ENCODE measurements at regions not wholly inside any gene's neighbourhood (a gene's known extent, or its start where the extent isn't known, plus 50 kb on each side); places are given as distances from the start of the nearest gene placed in this dataset.

DNA sequence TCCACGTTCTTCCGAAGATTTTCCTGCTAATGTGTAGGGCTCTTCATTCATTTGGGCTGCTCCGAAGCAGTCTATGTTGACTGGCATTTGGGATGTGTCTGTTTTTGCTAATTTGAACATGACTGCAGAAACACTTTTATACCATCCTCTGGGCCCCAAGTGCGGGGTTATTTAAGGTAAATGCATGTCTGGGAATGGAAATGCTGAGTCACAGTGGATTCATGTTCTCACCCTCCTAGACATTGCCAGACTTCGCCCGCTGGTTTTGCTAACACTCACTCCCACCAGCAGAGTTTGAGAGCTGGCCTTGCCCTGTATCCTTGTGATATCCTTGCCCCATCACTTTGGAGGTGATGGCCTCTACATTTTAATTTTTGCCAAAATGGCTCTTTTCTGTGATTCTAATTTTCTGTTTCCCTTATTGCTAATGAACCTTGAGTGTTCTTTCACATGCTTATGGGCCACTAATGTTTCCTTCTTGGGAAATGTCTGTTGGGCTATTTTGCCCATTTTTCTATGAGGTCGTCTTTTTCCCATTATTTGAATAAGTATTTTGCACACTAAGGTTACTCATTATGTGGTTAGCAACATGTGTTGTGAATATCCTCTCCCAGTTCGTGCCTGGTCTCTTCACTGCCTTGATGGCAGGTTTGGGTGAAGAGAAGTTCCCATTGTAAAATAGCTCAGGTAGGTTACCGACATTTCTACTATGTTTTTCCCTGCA is 204.1 kb downstream of the GLI2 start:
- no peak for DNase-seq

DNA sequence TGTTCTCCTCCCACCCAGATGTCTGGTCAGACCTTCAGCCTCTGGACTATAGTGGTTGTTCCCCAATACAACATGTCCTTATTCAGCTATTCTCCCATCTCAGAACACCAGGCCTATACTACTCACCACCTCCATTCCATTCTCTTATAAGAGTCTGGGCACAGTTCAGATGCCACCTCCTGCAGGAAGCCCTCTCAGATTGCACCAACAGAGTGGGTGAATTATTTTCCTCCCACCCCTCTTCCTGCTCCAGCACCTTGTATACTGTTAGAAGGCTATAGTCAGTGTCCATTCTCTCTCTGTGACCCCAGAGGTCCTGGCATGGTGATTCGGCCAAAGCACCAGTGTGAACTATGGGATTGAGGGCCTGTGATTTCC is 204.6 kb downstream of the GLI2 start:
- DNase-seq = no peak

DNA sequence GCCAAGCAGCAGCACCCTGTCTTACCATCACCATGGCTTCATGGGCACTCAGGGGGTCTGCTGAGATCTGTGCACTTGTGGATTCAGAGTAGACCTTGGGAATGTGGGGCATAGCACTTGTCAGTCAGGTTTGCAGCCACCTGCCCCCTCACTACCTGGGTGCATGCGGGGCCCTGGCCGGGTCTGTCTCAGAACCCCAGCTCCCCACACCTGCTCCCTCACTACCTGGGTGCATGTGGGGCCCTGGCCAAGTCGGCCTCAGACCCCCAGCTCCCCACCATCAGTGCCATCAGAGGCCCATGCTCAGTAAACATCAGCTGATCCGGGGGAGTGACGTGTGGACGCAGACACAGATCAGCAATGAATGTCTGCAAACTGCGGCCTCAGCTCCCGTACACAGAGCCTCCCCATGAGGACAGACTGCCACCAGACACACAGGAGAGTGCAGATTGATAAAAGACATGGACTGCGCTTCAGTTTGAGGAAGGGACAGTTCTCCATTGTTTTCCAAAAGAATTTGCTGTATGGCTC is 205.1 kb downstream of the GLI2 start:
- no peak for DNase-seq

DNA sequence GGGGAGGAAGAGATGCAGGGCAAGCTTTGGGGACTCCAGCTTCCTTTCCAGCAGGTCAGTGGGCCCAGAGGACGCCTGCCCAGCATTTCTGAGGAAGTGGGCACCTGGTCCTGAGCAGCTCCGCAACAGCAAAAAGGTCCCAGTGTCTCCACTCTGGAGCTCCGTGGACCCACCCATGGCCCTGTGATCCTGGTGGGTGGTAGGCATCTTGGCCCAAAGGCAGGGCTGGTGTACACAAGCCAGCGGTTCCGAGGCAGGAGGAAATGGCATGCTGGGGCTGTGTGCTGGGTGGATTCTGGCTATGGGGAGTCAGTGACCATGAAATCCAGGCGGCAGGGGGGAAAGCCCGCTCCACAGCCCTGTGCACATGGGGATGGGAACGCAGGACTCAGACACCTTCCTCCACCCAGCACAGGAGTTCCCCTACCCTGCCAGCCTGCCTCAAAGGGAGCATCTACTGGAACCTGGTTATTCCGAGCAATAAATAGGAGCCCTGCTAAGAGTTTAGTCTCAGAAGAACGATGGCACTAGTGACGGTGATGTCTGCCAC is 206.0 kb downstream of the GLI2 start:
- DNase-seq = no peak

DNA sequence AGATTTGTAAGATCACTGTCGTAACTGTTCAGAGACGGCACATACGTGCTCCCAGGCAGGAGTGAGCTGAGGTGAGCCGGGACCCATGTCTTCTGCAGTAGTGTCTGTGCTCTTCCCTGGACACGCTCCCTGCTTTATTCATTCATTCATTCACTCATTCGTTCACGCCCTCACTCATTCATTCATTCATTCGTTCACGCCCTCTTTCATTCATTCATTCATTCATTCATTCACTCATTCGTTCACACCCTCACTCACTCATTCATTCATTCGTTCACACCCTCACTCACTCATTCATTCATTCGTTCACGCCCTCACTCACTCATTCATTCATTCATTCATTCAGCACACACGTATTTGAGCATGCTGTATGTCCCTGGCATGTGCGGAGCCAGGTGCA is 207.0 kb downstream of the GLI2 start:
- no peak for DNase-seq

DNA sequence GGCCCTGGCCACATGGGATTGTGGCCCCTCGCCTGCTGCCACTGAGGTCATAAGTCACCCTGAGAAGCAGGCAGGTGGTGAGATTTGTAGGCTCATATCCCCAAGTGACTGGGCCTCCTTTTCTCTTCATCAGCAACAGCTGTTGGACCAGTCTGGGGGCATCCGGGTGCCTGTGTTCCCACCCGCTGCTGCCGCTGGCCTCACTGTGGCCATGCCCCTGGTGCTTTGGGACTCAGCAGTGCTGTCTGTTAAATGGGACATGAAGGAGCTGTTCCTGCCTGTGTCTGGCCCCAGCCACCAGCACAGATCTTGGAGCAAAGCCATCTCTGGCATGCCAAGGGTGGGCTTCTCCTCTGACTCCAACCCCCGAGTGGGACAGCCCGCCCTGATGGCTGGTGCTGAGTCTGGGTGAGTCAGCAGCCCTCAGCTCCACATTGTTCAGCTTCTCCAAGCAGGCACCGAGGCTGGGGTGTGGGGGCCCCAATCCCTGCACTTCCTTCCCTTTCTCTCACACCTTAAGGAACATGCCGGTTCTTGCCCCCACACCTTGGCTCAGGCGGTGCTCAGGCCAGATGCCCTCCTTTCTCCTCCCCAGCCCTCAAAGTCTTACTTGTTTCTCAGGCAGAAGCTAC is 207.9 kb downstream of the GLI2 start:
- no peak for DNase-seq

DNA sequence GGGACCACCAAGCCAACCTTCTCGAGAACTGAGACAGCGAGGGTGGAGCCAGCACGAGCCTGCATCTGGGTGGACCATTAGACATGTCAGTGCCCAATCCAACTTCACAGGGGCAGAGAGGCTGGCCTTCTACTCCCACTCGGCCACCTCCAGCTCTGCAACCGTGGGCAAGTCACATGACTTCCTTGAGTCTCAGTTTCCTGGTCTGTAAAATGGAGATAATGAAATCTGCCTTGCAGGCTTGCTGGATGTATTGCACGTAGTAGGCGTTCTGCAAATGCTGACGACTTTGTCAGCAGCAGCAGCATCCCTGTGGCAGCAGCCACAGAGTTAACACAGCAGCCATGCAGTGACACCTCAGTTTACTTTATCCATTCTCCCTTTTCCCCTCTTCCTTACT is 208.9 kb downstream of the GLI2 start:
- DNase-seq = no peak

DNA sequence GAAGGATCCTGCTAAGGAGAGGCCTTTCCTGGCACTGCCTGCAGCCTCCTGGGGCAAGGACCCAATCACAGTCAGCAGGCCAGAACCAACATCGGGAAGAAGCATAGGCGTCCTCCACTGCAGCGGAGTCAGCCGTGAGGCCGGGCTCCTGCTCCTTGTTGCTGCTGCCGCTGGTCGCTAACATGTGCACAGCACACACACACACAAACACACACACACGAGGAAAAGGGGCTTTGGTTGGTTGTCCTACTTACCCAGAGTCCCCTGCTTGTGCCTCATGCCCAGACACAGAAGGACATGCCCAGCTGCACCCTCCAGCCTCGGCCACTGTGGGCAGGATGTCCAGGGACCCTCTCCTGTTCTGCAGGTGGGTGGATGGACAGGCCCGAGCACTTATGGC is 209.4 kb downstream of the GLI2 start:
- DNase-seq = no peak

DNA sequence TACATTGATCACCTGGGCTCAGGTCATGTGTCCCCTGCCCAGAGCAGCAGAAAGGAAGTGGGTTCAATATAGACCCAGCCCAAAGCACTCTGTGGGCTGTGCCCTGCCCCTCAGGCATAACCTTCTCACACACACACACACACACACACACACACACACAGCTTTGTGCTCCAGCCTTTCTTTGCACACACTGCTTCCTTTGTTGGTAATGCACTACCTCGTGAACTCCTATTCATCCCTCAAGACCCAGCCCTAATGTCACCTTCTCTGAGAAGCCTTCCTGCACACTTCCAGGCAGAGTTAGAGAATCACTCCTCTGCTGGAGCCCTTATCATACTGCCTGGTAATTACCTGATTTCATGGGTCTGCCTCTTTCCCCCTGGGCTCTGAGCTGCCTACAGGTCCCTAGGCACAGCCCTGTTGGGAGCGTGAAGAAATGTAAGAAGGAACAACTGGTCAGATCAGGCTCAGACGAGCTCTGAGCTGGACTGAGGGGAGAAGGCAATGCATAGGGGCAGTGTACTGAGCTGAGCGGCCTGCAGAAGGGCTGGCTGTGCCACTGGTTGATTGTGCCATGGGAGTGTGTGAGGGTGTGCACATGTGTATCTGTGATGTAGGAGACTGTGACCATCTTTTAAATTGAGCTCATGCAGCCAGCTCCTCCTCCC is 210.3 kb downstream of the GLI2 start:
- DNase-seq = no peak

DNA sequence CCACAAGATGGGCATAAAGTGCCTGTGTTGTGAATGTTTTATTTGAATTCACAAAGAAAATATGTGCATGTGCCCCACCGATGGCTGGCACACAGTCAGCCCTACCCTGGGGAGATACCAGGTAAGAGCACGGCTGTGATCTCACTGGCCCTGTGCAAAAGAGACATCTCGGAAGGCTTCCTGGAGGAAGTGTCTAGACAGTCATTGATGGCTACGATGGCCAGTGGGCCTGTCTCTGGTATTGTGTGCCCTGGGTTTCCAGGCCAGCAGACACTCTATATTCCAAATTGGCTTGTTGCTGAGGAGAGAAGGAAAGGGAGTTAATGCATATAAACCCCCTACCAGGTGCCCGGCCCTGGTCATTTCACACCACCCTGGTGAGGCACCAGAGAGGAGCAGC is 211.7 kb downstream of the GLI2 start:
- DNase-seq = no peak

DNA sequence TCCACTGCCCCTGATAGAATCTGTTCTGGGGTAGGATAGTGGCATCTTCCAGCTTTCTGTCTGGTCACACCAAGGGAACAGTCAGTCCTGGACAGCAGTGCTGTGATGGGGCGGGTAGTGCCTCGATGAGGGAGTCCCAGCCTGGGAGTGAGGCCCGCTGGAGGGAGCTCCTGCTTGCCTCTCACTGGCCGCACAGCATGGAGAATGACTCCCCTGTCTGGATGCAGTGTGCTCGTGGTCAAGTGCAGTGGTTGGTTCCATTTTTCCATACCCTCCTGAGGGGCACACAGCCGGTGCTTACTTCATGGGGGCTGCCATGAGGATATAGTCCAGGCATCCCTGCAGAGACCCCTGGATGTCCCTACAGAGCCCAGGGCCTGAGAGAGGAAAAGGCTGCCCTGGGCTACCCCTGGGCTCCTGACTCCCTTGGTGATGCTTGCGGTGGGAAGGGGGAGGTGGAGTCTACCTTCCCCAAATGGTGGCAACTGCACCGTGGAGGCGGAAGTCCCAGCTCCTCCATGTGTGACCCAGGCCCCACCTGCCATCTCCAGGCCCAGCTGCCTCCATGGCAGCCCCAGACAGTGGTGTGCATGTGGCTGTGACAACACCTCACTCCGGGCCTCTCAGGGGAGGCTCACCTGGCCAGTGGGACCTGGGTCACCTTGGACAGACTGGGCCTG is 212.5 kb downstream of the GLI2 start:
- DNase-seq = no peak

DNA sequence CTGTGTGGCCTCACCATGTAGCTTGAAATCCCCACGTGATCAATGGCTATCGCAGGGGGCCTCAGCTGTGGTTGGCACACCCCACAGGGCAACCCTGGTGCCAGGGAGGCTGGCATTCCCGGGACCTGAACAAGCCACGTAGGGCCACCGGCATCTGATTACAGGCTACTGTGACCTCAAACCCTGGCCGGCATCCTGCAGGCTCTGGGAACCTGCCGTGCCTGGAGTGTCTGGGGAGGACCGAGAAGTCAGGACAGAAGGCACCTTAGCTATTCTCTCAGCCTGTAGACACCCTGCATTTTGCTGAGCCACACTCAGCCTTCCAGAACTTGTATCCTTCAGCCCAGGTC is 213.0 kb downstream of the GLI2 start:
- DNase-seq = no peak

DNA sequence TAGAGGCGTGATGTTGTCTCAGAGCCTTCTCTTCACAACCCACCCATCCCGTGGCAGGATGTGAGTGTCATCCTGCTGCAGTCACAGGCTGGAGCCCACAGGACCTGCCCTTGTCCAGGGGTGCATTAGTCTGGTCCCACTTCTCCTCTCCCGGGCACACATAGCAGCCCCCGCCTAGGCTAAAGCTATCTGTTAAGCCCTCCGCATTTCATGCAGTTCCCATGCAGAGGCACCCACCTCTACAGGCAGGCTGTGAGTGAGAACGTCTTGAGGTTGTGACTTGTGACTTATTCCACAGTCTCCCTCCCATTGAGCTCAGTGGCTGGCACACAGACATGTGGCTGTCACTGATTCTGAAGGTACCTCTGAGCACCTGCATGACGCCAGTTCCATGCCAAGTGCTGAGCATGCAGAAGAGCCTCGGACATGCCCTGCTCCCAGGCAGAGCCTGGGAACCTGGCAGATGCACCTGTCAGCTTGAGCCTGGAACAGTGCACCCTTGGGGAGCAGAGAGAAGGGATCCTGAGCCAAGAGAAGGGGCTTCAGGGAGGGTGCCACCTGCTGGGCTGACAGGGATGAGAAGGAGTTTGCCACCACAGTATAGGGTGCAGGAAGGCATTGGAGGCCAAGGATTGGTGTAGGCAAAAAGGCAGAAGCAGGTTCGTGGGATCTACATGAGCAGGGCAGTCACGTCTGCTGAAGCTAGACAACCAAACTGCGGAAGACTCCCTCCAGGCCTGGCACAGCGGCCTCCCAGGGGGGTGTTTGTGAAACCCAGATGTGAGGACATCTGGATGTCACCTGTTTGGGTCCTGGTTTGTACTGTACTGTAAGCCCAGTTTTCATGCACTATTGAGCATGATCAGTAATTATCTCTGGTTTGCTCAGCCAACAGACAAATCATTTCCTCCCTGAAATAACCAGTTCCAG is 213.6 kb downstream of the GLI2 start:
- DNase-seq = no peak

DNA sequence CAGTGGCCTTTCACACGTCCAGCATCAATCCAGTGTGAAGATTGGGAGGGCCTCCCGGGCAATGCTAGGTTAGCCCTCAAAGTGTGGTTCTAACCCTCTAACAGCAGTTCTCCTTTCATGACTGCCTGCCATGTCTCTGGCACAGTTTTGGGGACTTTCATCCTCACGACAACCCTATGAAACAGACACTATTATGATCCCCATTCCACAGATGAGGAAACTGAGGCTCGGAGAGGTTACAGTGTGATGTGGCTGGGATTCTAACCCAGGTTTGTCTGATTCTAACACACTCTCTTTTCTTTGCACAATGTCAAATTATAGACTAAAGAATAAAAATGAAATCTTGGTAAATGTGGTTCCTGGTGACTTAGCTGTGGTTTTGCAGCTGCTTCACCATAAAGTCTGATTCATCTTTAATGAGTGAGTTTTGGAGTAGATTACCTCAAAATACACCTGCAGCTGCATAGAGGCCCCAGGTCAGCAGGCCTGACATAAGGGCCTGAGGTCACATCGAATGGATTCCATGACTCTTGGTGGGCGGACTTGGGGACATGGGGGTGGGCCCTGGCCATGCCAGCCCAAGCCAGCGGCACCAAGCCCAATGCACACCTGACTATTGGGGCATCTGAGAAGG is 214.4 kb downstream of the GLI2 start:
- DNase-seq = no peak

DNA sequence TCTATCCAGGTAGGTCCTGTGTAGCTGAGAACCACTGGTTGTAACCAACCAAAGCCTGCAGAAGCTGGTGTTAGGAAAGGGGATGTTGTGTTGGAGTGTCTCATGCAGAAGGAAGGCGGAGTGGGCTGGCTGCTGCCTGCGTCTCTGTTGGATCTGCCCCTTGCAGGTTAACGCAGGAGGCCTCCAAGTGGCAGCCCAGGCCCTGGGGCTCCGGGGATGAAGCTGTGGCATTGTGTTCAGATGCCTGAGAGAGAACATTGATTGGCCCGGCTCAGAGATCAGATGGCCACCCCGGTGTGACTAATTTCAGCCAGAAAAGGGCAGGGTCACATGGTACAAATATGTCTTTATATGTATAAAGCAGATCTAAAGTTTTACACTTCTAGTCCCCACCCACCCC is 216.0 kb downstream of the GLI2 start:
- DNase-seq = no peak

DNA sequence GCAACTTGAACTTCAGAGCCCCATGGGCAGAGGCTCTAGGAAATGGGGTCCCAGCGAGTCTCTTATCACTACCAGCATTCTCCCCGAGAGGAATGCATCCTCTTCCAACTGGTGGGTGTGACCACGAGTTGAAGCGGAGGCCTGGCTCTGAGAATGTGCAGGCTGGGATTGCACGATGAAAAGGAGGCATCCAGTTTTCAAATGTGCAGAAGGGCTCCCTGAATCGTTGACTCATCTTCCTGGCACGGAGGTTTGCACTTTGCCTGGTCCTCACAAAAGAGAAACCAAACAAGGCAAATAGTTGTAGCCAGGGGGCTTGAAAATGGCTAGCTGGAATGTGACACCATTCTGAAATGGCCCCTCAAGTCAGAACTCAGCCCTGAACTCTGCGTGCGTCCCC is 216.7 kb downstream of the GLI2 start:
- no peak for DNase-seq

DNA sequence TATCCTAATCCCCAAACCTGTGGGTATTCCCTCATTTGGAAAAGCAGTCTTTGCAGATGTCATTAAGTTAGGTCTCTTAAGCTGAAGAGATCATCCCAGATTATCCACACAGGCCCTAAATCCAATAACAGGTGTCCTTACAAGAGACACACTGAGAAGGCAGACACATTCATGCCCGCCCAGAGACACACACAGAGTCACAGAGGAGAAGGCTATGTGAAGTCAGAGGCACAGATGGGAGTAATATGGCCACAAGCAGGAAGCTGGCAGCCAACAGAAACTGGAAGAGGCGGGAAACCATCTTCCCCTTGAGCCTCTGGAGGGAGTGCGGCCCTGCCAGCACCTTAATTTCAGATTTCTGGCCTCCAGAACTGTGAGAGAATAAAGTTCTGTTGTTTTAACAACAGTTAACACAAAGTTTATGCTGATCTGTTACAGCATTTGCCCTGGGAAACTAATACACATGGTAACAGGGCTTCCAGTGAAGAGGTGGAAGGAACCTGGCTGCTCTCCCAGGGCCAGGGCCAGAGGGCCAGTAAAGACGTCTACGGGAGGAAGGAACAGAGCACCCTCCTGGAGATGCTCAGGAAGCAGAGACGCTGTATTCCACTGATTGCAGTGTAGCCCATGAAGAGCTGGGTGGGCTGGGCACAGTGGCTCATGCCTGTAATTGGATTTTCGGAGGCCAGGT is 217.5 kb downstream of the GLI2 start:
- DNase-seq = no peak

DNA sequence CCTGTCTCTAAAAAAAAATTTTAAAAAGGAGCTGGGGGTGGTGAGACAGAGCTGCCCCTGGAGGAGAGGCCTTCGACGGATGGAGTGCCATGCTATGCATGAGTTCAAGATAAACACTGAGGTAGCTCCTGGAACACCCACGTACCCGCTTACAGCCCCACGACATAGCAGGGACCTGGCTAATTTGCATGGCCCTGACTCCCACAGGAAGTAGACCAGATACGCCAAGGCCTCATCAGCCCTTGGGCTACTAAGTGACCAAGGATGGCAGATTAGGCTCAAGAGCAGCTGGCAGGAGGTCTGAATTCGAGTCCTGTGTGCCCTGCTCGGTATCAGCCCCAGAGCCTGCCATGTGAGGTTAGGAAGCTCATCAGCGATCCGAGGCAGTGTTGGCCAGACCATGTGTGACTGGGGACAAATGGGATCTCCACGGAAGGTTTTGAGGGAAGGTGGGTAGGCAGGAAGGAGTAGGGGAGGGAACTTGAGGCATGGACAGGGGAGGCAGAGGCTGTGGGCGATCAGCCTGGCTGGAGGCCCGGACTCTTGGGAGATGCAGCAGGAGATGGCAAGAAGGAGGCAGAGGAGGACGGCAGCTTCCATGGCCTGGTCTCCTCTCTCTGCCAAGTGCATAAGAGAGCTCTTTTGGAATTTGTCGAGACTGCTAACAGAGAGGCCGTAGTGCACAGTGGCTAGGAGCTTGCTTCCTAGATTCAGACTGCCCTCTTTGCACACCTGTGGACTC is 218.3 kb downstream of the GLI2 start:
- no peak for DNase-seq

DNA sequence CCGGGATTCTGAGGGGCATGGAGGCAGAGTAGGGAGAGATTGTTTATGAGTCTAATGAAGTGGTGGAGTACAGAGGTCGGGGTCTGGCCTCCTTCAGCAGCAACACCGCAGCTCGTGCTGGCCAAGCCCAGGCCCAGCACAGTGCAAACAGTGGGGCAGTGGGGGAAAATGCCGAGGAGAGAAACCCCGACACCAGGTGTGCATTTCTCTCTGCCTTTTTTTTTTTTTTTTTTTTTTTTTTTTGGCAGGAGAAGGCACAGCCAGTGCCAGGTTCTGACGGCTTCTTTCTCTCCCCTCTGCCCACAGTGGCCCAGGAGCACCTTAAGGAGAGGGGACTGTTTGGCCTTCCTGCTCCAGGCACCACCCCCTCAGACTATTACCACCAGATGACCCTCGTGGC is 219.3 kb downstream of the GLI2 start:
- DNase-seq = no peak

DNA sequence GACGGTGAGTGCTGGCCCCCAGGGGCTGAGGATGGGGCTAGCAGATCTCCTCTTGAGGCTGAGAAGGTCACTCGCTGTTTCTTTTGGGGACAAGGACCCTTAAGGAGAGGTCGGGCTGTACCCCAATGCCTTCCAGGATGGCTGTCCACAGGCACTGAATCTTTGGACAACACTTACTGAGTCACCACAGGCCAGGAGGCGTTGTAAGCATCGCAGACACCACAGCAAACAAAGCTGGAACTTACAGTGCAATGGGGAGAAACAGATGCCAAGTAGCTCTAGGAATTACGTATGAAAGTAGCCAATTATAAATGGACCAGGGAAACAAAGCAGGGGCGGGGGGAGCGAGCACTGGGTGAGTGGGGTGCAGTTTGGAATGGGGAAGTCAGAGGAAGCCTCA is 219.8 kb downstream of the GLI2 start:
- no peak for DNase-seq
